GM19438 (cell line): ENCODE measurements at regions not wholly inside any gene's neighbourhood (a gene's known extent, or its start where the extent isn't known, plus 50 kb on each side); places are given as distances from the start of the nearest gene placed in this dataset.

ENCODE experiments used
- ATAC-seq: cut with Tn5 transposase; IDR thresholded peaks from one replicate; pipeline ENCODE4 v1.9.1; 2021; ENCODE audit warnings: low read depth; ENCODE audit not compliant: unreplicated experiment

DNA sequence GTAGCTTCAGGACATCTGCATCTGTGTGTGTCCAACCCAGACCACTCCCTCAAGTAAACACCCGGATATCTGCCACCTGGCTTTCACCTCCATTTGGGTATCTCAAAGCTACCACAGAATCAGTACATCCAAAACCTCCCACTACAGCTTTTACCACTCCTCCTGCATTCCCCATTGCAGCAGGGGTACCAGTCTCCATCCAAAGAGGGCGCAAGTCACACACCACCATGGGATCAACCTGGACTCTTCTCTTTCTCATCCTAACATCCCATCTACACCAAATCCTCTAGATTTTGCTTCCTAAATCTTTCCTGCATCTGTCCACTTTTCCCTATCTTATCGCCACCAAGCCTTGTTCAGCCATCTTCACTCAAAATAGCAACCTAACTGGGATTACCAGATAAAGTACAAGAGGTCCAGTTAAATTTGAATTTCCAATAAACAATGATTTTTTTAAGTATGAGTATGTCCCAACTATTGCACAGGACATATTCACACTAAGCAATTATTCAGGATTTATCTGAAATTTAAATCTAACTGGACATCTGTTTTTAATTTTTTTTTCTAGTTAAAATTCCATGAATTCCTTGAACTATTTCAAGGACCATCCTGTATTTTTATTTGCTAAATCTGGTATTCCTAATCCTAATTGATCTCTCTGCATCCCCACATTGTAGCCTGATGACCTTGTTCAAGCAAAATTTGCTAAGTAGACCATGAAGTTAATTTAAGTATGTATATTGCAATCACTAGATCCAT lies 164.3 kb upstream of the MLN start:
- no peak for ATAC-seq

DNA sequence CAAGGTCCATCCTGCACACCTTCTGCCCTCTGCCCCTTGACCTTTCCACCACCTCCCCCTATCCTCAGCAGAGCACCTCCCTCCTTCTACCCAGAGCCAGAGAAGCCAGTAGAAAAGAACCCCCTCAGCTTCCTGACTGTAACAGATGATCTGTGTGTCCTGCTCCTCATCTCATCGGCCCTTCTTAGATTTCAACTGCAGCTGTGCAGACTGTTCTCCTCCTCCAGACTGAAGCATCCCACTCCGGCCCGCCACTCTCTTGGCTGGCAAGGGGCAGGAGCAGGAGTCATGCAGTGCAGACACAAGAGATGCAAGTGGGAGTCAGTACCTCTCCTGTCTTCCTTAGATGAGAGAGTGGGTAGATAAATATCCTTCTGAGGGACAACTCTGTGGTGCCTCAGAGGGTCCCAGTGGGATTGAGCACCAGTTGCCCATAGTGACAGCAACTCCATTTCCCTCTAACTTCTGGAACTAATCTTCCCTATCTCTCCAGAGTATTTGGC lies 163.5 kb upstream of the MLN start:
- no peak for ATAC-seq

DNA sequence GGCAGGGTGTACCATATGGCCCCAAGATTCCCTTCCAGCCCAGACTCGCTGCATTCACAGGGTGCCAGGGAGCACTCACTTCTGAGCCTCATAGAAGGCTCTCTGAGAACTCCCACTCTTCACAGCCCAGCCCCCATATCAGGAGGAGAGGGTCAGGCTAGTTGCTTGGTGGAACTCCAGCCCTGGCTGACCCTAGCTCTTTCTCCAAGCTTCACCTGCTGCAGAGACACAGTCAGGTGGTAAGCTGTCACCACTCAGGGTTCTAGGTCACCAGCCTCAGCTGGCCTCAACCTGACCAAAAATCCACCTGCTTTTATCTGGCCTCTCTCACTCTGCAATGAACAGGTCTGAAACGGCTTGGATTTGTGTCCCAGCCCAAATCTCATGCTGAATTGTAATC lies 162.7 kb upstream of the MLN start:
- no peak for ATAC-seq

DNA sequence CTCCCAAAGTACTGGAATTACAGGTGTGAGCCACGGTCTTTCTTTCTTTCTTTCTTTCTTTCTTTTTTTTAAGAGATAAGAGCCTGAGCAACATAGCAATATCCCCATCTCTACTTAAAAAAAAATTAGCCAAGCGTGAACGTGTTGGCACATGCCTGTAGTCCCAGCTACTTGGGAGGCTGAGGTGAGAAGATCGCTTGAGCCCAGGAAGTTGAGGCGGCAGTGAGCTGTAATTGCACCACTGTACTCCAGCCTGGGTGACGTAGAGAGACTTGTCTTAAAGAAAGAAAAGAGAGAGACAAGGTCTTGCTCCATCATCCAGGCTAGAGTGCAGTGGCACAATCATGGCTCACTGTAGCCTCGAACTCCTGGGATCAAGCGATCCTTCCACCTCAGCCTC lies 162.0 kb upstream of the MLN start:
- no peak for ATAC-seq

DNA sequence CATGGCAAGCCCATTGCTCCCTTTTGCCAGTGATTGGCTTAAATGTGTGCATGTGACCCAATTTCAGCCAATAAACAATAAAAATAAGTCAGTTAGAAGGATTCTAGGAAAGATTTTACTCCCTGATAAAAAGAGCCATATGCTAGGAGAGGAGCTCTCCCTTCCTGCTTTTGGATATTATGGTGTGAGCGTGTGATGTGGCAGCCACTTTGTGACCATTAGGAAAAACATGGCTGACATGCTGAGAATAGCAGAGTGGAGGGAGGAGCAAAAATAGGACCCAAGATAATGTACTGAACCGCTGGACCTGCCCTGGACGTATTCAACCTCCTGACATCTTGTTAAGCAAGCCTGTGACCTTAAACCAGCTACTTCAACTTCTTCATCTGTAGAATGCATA lies 160.6 kb upstream of the MLN start:
- no peak for ATAC-seq

DNA sequence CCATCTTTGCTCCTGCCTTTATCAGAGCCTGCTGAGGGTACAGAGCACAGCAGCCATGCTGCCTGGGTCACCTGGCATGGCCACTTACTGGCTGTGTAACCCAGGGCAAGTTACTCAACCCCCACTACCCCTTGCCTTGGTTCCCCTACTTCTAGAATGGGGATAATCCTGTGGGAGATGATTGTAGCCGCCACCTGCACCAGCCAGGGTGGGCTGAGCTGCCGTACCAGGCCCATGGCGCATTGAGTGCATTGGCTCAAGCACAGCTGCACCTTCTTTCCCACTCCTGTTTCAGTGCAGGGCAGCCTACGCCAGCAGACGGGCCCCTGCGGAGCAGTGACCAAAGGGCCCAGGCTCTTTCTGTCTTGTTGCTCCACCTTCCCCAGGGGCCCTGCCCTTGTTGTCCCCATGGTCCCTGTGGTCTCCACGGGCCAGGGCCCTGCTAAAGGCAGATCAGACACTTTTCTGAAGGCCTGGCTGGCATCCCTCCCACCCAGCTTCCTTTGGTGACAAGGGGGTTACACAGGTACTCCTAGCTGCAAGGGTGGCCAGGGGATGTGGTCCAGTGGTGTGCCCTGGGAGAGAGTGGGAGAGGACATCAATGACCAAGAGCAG lies 159.4 kb upstream of the MLN start:
- no peak for ATAC-seq

DNA sequence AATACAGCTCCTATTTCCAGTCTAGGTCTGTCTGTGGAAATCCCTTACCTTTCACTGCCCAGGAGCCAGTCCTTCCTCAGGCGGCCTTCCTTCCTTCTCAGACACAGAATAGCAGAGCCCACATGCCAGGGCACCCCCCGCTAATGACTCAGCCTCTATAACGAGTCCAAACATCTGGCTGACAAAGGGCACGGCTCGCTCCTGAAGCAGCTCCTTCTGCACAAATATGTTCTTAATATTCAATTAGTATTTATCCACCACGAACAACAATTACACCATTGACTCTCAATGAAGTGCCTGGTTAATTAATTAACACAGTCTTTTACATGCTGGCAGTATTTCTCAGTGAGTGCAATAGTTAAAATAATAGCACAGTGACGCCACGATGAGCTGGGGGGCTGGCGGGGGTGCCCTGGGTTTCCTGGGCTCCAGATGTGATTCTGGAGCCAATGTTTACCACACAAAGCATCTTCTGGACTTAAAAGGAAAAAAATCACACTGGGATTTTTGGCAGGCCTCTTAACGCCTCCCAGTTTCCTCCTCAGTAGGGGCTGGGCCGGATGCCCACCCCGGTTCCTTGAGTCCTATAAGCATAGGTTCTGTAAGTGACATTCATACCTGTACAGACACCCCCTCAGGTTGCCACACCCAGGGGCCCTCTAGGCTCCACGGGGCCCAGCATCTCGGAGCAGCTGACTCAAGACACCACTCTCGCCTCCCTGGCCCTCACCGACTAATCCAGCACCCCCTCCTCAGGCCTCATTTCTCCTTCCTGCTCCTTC lies 158.6 kb upstream of the MLN start:
- no peak for ATAC-seq

DNA sequence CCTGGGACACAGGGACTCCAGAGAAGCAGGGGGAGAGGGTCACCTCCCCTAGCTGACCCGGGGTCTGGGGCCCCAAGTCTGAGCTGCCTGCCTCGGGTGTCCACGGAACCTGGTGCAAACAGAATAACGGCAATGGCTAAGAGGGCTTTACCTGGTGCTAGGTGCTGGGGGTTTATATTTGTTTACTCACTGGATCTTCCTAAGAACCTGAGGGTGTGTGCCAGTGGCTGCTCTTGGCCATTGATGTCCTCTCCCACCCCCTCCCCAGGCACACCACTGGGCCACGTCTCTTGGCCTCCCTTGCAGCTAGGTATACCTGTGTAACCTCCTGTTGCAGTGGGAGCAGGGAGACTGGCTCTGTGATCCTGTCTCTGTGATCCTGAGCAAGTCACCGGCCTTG lies 157.9 kb upstream of the MLN start:
- ATAC-seq, result no peak

DNA sequence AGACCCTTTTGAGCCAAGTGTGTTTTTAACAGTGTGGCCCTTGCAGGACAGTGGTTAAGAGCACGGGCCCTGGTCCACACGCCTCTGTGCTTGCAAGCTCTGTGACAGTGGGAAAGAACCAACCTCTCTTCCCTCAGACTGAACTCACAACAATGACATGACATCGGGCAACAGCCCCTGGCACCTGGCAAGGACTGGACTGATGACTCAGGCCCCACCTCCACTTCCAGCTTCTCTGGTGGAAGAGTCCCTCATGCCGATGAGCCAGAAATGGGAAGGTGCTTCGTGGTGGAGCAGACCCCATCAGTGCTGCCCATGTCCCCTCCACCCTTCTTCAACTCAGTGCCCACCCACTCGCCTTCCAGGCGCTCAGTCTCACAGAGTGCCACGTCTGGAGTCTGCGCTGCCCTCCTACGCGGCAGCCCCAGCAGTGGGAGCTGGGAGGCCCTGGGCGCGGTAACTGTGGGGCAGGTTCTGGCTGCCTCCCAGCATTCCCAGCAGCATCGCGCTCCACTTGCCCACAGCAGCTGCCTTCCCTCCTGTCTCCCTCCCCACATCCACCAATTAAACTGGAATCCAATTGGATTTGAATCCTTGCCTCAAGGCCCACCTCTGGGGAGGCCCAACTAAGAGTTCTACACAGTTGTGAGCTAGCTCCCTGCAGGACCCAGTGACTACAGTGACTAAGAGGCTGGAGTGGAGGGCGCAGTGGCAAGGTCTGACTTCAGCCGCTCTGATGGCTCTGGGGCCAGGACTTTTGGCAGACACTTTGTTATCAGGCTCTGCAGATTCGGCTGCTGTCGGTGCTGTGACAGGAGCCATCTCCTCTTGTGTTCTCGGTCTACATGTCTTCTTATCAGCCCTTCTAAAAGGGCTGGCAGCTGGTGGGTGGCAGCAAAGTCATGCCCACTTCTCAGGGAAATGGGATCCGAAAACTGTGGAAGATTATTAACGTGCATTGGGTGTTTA lies 156.8 kb upstream of the MLN start:
- no peak for ATAC-seq

DNA sequence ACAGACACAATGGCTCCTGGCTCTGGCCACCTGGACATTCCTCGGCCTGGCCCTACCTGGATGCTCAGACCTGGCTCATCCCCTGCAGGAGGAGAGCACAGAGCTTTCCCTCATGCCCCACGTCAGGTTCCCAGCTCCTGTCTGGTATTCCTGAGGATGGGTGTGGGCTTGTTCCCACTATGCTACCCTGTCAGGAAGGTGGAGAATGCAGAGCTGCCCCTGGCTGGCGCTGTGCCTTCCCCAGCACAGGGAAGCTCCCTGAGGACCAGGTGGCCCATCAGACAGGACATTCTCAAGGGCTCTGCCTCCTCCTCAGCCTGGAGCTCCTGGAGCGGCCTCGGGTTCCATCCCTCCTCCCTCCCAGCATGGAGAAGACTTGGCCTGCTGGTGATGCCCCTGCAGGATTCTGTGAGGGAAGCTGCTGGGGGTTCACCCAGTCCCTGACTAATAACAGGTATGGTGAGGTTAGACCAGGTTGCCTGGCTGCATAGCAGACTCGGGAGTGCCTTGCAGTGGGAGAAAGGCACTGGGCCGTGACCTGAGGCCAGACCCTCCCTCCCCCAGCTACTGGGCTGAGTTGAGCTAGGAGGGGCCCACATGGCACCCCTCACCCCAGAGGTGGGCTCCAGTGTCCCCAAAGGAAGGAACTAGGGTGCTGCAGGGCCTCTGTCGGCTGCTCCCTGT lies 156.0 kb upstream of the MLN start:
- no peak for ATAC-seq

DNA sequence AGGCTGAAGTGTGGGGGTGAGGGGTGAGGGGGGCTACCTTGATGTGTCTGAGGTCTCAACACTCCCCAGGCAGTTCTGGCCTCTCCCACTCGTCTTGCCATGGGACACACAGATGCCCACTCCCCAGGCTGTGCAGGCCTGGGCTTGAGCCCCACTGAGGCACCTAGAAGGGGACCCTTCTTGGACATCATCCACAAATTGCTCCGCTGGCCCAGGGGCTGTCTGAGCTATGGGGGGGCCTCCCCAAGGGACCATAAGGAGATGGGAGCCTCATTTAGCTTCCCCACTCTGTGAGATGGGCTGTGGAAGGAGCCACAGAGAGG lies 155.5 kb upstream of the MLN start:
- ATAC-seq, result no peak

DNA sequence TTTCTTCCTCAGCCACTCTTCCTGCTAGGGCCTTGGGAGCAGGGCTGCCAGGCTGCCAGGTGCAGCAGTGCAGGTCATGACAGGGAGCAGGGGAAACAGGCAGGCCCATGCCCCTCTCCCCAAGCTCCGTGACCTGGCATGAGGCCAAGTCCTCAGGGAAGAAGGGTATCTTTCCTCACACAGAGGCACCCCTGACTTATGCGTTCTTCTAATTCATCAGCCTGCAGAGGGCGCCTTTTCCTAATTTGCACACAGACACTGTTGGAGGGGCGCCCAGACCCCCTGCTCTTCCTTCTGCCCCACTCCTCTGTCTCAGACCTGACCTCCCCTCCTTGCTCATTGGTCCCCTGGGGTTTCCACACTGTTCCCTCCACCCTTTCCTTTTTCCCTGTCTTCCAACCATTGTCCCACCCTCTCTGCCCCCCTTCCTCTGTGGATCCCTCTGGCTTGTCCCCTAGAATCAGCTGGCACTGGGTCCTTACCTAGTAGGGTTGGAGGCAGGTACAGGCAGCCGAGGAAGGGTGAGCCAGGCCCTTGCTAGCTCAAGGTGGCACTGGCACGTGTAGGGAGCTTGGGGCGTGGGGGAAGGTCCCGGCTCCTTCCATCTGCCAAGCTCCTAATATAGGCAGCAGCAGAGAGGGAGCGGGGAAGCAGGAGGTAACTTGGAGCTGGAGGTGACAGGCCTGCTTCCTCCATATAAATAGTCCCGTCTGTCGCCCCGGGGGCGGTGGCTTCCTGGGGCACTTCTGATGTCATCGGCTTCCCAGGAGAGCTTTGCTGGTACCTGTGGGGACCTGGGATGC lies 154.9 kb upstream of the MLN start:
- ATAC-seq, result no peak

DNA sequence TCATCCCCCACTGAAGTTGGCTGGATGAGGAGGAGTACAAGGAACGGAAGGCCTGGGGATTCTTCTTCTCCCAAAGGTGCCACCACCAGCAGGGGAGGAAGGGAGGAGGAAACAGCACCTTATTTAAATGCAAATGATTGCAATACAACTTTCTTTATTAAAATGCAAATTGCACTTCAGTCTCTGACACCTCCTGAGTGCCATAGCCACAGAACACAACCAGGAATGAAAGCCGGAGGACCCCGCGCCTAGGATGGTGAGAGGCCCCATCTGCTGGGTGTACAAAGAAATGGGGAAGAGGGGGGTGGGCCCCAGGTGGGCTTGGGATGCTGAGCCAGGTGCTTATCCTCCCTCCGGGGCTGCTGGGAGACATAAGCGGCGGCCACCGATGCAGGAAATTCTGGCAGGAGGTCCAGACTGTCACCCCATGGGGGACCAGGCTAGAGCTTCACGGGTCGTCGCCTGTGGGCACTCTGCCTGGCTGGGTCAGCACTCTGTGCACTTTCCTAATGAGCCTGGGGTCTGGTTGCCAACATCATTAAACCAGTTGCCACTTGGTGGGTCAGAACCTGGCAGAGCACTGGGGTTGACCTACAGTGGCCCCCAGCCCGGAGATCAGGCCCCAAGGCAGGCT lies 154.2 kb upstream of the MLN start:
- ATAC-seq, result no peak

DNA sequence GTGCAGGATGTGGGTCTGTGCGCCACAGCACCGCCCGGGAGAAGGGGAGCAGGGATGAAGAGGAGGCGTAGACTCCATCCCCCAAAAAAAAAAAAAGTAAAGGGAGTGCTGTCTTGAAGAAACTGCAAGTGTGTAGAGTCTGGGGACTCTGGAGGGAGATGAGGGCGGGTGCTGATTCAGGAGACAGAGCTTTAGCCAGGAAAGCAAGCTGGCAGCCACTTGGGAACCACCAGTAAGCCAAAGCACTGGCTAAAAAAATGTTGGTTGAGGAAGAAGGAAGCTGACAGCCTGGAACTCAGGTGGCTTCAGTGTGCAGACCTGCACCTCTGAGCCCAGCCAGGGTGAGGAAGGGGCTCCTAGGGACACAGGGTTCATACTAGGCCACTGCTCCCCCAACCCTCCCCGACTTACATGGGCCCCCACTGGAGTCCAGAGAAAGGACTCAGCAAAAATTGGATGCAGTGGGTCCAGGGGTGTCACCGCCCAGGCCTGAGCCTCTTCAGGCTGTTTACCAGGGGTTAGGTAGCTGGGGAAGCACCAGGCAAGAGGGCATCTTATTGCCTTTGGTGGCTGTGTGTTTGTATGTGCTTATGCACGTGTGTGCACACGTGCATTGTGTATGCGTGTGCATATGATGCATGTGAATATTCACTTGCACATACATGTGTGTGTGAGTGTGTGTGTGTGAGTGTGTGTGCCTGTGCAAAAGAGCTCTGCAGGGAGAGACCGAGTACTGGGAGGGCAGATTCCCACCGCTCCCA lies 153.5 kb upstream of the MLN start:
- no peak for ATAC-seq

DNA sequence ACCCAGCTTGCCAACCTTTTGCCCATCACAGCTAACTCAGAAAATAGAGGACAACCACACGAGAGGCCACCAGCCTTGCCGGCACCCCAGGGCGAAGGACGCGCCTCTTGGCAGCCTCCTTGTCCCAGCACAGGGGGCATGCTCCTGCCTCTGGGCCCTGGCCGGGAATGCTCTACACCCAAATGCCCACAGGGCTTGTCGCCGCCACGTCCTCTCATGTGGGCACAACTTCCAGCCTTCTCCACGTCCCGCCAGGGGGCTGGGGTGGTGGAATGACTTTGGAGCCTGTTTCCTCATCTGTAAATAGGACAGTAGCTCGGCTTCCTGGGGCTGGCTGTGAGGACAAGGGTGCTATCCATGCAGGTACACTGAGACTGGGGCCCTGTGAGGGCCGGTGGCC lies 152.4 kb upstream of the MLN start:
- ATAC-seq, result no peak

DNA sequence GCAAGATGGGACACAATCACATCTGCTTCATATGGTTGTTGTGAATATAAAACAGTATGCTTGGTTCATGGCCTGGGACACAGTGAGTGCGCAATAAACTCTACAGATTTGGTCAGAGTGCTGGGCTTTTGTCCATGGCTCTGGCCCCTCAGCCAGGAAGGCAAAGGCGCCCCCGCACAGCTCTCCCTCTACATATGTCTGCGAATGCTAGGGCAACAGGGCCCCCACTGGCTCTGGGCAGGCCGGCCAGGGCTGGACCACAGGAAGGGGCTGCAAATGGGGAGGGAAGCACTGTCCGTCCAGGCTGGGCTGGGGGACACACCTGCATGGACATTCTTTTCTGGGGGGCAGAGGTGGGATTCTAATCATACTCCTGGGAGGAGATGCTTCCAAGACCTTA lies 151.8 kb upstream of the MLN start:
- ATAC-seq, result no peak

DNA sequence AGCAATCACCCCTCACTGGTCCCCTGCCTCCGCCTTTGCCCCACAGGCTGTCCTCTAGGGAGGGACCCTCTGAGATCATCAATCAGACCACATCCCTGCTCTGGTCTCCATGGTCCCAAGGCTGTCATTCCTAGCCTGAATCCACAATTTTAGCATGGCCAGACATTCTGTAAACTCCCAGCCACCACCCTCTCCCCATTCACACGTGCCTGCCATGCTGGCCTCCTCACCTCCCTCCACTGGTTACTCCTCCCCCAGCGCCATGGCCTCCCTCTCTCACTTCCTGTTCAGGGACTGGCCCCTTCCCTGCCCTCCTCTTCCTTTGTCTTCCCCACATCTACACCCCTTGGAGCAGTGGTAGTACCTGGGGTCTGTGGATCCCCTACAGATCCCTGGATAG lies 150.7 kb upstream of the MLN start:
- no peak for ATAC-seq

DNA sequence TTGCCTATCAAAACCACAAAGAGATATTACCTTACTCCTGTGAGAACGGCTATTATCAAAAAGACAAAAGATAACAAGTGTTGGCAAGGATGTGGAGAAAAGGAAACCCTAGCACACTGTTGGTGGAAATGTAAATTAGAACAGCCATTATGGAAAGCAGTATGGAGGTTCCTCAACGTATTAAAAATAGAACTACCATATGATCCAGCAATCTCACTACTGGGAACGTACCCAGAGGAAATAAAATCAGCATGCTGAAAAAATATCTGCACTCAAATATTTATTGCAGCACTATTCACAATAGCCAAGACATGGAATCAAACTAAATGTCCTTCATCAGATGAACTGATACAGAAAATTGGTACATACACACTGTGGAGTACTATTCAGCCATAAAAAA lies 149.4 kb upstream of the MLN start:
- ATAC-seq, result no peak
